ENCODE measurements at regions not wholly inside any gene's neighbourhood (a gene's known extent, or its start where the extent isn't known, plus 50 kb on each side); places are given as distances from the start of the nearest gene placed in this dataset.

GRCh38 chr6:134425513-134425912, 107.6 kb upstream of the SGK1 start:
- DNase-seq (ENCODE audit: extremely low spot score): no peak
- TF ChIP-seq, protein P1, sequence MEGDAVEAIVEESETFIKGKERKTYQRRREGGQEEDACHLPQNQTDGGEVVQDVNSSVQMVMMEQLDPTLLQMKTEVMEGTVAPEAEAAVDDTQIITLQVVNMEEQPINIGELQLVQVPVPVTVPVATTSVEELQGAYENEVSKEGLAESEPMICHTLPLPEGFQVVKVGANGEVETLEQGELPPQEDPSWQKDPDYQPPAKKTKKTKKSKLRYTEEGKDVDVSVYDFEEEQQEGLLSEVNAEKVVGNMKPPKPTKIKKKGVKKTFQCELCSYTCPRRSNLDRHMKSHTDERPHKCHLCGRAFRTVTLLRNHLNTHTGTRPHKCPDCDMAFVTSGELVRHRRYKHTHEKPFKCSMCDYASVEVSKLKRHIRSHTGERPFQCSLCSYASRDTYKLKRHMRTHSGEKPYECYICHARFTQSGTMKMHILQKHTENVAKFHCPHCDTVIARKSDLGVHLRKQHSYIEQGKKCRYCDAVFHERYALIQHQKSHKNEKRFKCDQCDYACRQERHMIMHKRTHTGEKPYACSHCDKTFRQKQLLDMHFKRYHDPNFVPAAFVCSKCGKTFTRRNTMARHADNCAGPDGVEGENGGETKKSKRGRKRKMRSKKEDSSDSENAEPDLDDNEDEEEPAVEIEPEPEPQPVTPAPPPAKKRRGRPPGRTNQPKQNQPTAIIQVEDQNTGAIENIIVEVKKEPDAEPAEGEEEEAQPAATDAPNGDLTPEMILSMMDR (IDR thresholded peaks at IDR 0.05; ENCODE audit: control extremely low read depth, extremely low read depth, low read depth, missing control alignments): no peak
- ChIA-PET POLR2A (no interaction called here), CTCF (interaction anchor here (0.9 to 1.4 kb wide), 2 partner anchors 20 to 181 kb away, joined by 3 read pairs; no protein-coding TSS in a partner anchor)

GRCh38 chr6:134424798-134425170, 106.9 kb upstream of the SGK1 start:
- ChIA-PET POLR2A (no interaction called here), CTCF (interaction anchor here (1.8 kb wide), 1 partner anchor 62 kb away, joined by 3 read pairs; no protein-coding TSS in a partner anchor)
- TF ChIP-seq, protein P1 (IDR thresholded peaks at IDR 0.05; ENCODE audit: control extremely low read depth, extremely low read depth, low read depth, missing control alignments): no peak

DNA sequence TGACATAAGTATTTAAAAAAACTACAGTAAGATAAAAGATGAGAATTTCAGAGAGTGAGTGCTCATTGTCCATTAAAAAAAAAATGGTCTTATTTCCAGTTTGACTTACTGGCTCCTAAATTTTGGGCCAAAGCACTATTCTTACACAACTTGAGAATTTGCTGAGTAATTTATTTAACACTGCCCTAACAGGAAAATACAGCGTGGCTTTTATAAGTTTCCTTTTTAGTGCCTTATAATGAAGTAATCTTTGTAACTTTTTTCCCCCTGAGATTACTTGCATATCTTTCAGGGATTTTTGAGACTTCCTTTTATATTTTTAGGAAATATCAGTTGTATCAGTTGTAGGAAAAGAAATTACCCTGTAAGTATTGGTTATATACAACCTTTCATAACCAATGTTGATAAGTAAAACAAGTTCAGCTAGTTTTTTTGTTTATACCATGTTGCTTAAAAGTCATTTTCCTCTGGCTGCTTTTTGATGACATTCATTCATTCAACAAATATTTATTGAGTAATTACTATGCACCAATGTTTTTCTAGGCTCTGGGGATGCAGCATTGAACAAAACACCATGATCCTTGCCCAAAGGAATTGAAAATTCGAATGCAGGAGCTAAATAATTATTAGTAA, 106.4 kb upstream of the SGK1 start:
- TF ChIP-seq, protein P1 (IDR thresholded peaks at IDR 0.05; ENCODE audit: control extremely low read depth, extremely low read depth, low read depth, missing control alignments): no peak
- POLR2A ChIA-PET: no interaction called here
- DNase-seq (ENCODE audit: extremely low spot score): no peak
- CTCF ChIA-PET: interaction anchor here (1.8 kb wide), 1 partner anchor 61 kb away, joined by 3 read pairs; no protein-coding TSS in a partner anchor

More at GRCh38 chr6:134424798-134425170, 106.9 kb upstream of the SGK1 start:
- no peak for DNase-seq (ENCODE audit: extremely low spot score)

GRCh38 chr6:134422426-134423231, 104.7 kb upstream of the SGK1 start:
- ChIA-PET CTCF (interaction anchor here (1.1 to 2.0 kb wide), 5 partner anchors 11 to 60 kb away, joined by 3 to 4 read pairs (median 3); no protein-coding TSS in a partner anchor), POLR2A (interaction anchor here (0.5 kb wide), 1 partner anchor 36 kb away, joined by 3 read pairs; no protein-coding TSS in a partner anchor)
- TF ChIP-seq, protein P1 (IDR thresholded peaks at IDR 0.05; ENCODE audit: control extremely low read depth, extremely low read depth, low read depth, missing control alignments): no peak
- DNase-seq (ENCODE audit: extremely low spot score): no peak

DNA sequence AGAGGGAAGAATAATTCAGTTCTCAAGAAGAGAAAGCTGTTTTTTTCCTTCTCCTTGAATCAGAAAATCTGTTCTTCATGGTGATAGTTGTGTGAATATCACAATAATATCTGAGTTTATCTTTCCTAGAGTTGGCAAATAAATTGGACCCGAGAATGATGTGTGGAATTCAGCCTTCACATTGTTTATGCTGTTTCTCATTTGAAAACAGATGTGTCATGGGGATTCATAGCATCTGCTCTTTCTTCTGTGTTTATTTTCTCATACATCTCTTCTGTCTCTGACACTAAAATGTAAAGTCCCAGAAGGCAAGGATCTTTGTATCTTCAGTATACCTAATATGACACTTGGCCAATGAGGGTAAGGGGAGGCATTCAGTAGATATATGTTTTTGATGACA, 103.6 kb upstream of the SGK1 start:
- DNase-seq (ENCODE audit: extremely low spot score): no peak
- POLR2A ChIA-PET: no interaction called here
- CTCF ChIA-PET: interaction anchor here (1.2 to 2.0 kb wide), 2 partner anchors 12 to 18 kb away, joined by 3 to 4 read pairs; no protein-coding TSS in a partner anchor
- TF ChIP-seq, protein P1 (IDR thresholded peaks at IDR 0.05; ENCODE audit: control extremely low read depth, extremely low read depth, low read depth, missing control alignments): no peak

GRCh38 chr6:134420614-134421181, 102.8 kb upstream of the SGK1 start:
- TF ChIP-seq, protein P1 (IDR thresholded peaks at IDR 0.05; ENCODE audit: control extremely low read depth, extremely low read depth, low read depth, missing control alignments): no peak
- POLR2A ChIA-PET: no interaction called here
- no peak for DNase-seq (ENCODE audit: extremely low spot score)
- CTCF ChIA-PET: interaction anchor here (1.3 kb wide), 1 partner anchor 15 kb away, joined by 4 read pairs; no protein-coding TSS in a partner anchor
